IMR-90 (cell line): ENCODE measurements at regions not wholly inside any gene's neighbourhood (a gene's known extent, or its start where the extent isn't known, plus 50 kb on each side); places are given as distances from the start of the nearest gene placed in this dataset.

Source experiments
- ATAC-seq: fragments of 200-7000 bp; cut with Tn5 transposase; 2 replicates; pipeline ENCODE4 v1.9.1; 2020; ENCODE audit warnings: low read depth, mild to moderate bottlenecking, moderate library complexity
- BruUV-seq: library from RNA; stranded (reverse); fragments of 400-500 nt; replicated peaks from 2 replicates; lab custom pipeline; 2021; lab: Mats Ljungman, UMichigan
- CTCF ChIA-PET: fragments of 300-600 bp; formaldehyde crosslinking; extraction: SDS; loops from one replicate; lab custom pipeline; 2021; ENCODE audit warnings: antibody characterized with exemption; lab: Yijun Ruan, JAX
- POLR2A ChIA-PET: fragments of 300-600 bp; sonication (Branson Sonifier 250); formaldehyde crosslinking; loops from one replicate; lab custom pipeline; 2022; ENCODE audit warnings: antibody characterized with exemption; ENCODE audit not compliant: unreplicated experiment; lab: Charles Lee
- DNase-seq: peaks from one replicate; pipeline ENCODE4 v3.0.0; 2013
- H2AFZ ChIP-seq: replicated peaks from 2 replicates; pipeline ENCODE3; 2013; ENCODE audit warnings: low read length, mild to moderate bottlenecking; ENCODE audit not compliant: poor library complexity
- H2AK5ac ChIP-seq: 2 replicates; pipeline ENCODE4 v1.6.1; 2013; ENCODE audit warnings: low read depth, low read length, inconsistent platforms
- H2AK9ac ChIP-seq: replicated peaks from 2 replicates; pipeline ENCODE3; 2013; ENCODE audit warnings: mild to moderate bottlenecking, low read depth, low read length, moderate library complexity; ENCODE audit not compliant: poor library complexity
- H2BK120ac ChIP-seq: 2 replicates; pipeline ENCODE4 v1.6.1; 2013; ENCODE audit warnings: low read depth, low read length, inconsistent platforms
- H2BK15ac ChIP-seq: 3 replicates; pipeline ENCODE4 v1.6.1; 2013; ENCODE audit warnings: low read depth, low read length, inconsistent platforms
- H2BK20ac ChIP-seq: 2 replicates; pipeline ENCODE4 v1.6.1; 2013; ENCODE audit warnings: low read depth, mild to moderate bottlenecking, inconsistent platforms, low read length, moderate library complexity
- H2BK5ac ChIP-seq: 2 replicates; pipeline ENCODE4 v1.6.1; 2013; ENCODE audit warnings: mild to moderate bottlenecking, low read depth, low read length, inconsistent platforms; ENCODE audit not compliant: poor library complexity, severe bottlenecking
- H3K14ac ChIP-seq: replicated peaks from 2 replicates; pipeline ENCODE4 v1.6.1; 2013; ENCODE audit warnings: low read depth, low read length, inconsistent platforms
- H3K18ac ChIP-seq: 2 replicates; pipeline ENCODE4 v1.6.1; 2013; ENCODE audit warnings: low read depth, low read length, control low read depth
- H3K23ac ChIP-seq: 2 replicates; pipeline ENCODE4 v1.6.1; 2013; ENCODE audit warnings: low read depth, low read length, inconsistent platforms
- H3K27ac ChIP-seq: 2 replicates; pipeline ENCODE4 v1.5.1; 2013; ENCODE audit warnings: mild to moderate bottlenecking, control low read depth, low read length; ENCODE audit not compliant: insufficient read depth
- H3K27me3 ChIP-seq: 2 replicates; pipeline ENCODE4 v1.6.1; 2013; ENCODE audit warnings: low read length; ENCODE audit not compliant: control insufficient read depth, insufficient read depth
- H3K36me3 ChIP-seq: 2 replicates; pipeline ENCODE4 v1.6.1; 2013; ENCODE audit warnings: low read length, mixed read lengths; ENCODE audit not compliant: control insufficient read depth, insufficient read depth
- H3K4ac ChIP-seq: 2 replicates; pipeline ENCODE4 v1.6.1; 2013; ENCODE audit warnings: low read depth, low read length, inconsistent platforms
- H3K4me1 ChIP-seq: 2 replicates; pipeline ENCODE4 v1.6.1; 2013; ENCODE audit warnings: low read length, mixed read lengths; ENCODE audit not compliant: control insufficient read depth, insufficient read depth
- H3K4me2 ChIP-seq: 2 replicates; pipeline ENCODE4 v1.6.1; 2013; ENCODE audit warnings: low read depth, mild to moderate bottlenecking, control low read depth, low read length, moderate library complexity
- H3K4me3 ChIP-seq: 2 replicates; pipeline ENCODE4 v1.5.1; 2013; ENCODE audit warnings: low read depth, mild to moderate bottlenecking, control low read depth, low read length, moderate library complexity; ENCODE audit not compliant: insufficient read depth
- H3K56ac ChIP-seq: 2 replicates; pipeline ENCODE4 v1.6.1; 2013; ENCODE audit warnings: low read length, inconsistent platforms; ENCODE audit not compliant: insufficient read depth; ENCODE audit errors: extremely low read depth
- H3K79me1 ChIP-seq, 2 experiments: 2 replicates each; pipeline ENCODE4 v1.6.1; 2013; ENCODE audit warnings: low read length in 2 of 2, inconsistent platforms in 1 of 2, low read depth in 1 of 2
- H3K9ac ChIP-seq: 2 replicates; pipeline ENCODE4 v1.6.1; 2013; ENCODE audit warnings: low read depth, low read length, control low read depth
- H3K9me1 ChIP-seq: 2 replicates; pipeline ENCODE4 v1.6.1; 2013; ENCODE audit warnings: low read length, inconsistent platforms; ENCODE audit not compliant: insufficient read depth
- H3K9me3 ChIP-seq: 2 replicates; pipeline ENCODE4 v1.6.1; 2013; ENCODE audit warnings: low read length; ENCODE audit not compliant: control insufficient read depth, insufficient read depth
- H4K20me1 ChIP-seq: 2 replicates; pipeline ENCODE4 v1.6.1; 2013; ENCODE audit warnings: low read length, inconsistent platforms; ENCODE audit not compliant: insufficient read depth
- H4K5ac ChIP-seq: 2 replicates; pipeline ENCODE4 v1.6.1; 2013; ENCODE audit warnings: mild to moderate bottlenecking, low read depth, low read length, control low read depth
- H4K8ac ChIP-seq, 2 experiments: 2 replicates each; pipeline ENCODE4 v1.6.1; 2013; ENCODE audit warnings: low read depth in 2 of 2, low read length in 2 of 2, control low read depth in 1 of 2, inconsistent platforms in 1 of 2
- H4K91ac ChIP-seq: 2 replicates; pipeline ENCODE4 v1.6.1; 2013; ENCODE audit warnings: low read depth, low read length, inconsistent platforms; ENCODE audit not compliant: insufficient read depth
- CEBPB ChIP-seq: IDR thresholded peaks from 2 replicates; pipeline ENCODE4 v1.6.1; 2012; ENCODE audit warnings: low read depth, low read length, improper control_type of control experiment
- FOS ChIP-seq: fragments of 150-350 bp; IDR thresholded peaks from 2 replicates; pipeline ENCODE4 v1.6.1; 2016; ENCODE audit warnings: low read depth, low read length
- MAZ ChIP-seq: IDR thresholded peaks from 2 replicates; pipeline ENCODE4 v1.6.1; 2012; ENCODE audit warnings: low read depth, mild to moderate bottlenecking, low read length, improper control_type of control experiment, moderate library complexity, borderline replicate concordance
- MXI1 ChIP-seq: IDR thresholded peaks from 2 replicates; pipeline ENCODE4 v1.6.1; 2012; ENCODE audit warnings: low read depth, mild to moderate bottlenecking, low read length, moderate library complexity, borderline replicate concordance
- SMC3 ChIP-seq: fragments of 150-350 bp; IDR thresholded peaks from 2 replicates; pipeline ENCODE4 v1.6.1; 2016; ENCODE audit warnings: low read depth, mild to moderate bottlenecking, antibody characterized with exemption, low read length, moderate library complexity
- WGBS, 2 experiments: methylation state at CpG; one replicate each; pipeline versions ENCODE4 v1.1.5 to v1.1.7; 2013; ENCODE audit warnings: missing lambda C conversion rate in 2 of 2; ENCODE audit not compliant: insufficient read length in 1 of 2; ENCODE audit errors: extremely low coverage in 2 of 2; 5-methylcytosine and 5-hydroxymethylcytosine counted together
- dilution Hi-C: fragments of 300-500 bp; cut with HindIII; formaldehyde crosslinking; loops from one replicate; pipeline ENCODE4 v1.14.3; 2018; ENCODE audit warnings: low sequenced_read_pairs; ENCODE audit not compliant: unreplicated experiment
- in situ Hi-C: fragments of 300-500 bp; cut with MboI; formaldehyde crosslinking; loops from 3 replicates; pipeline ENCODE4 v1.14.3; 2019; ENCODE audit warnings: low sequenced_read_pairs, inconsistent platforms, mixed read lengths
- intact Hi-C: fragments of 100-400 bp; cut with micrococcal nuclease; formaldehyde crosslinking; loops from 2 replicates; pipeline ENCODE4 v1.10.0; 2022
- TF ChIP-seq, protein P1 (sequence below): conservative IDR thresholded peaks from 2 replicates; pipeline ENCODE4 v1.5.1; 2012; ENCODE audit warnings: mild to moderate bottlenecking, low read depth, low read length, improper control_type of control experiment

DNA sequence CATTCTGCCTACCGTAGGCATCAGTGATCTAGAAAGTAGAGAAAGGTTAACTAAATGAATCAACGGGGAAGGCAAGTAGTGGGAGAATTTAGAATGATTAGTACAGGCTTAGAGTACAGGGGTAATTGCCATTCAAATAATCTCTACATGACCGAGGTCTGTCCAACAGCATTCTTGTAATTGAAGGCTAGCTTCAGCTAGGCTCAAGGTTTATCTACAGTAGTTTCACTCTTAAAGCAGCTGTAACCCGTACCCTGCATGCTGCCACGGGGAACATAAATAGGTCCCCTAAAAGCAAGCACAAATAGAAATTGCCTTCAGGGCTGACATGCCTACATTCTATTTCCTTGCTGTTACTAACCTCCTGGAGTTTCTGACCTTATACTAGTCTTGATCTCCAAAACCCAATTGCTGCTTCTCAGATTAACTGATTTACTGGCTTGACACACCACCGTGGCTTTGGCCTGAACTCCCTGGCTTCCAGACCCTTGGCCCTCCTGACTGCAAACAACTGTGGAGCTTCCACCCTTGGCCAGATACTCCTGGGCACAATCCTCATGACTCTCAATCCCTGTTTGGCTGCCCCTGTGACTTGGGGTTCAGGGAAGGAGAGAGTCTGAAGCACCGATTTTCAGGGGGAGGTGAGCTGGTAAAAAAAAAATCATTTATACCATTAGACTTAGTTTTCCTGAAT lies 242.1 kb upstream of the FOXN3 start (continued):
- no peak for TF ChIP-seq MXI1

DNA sequence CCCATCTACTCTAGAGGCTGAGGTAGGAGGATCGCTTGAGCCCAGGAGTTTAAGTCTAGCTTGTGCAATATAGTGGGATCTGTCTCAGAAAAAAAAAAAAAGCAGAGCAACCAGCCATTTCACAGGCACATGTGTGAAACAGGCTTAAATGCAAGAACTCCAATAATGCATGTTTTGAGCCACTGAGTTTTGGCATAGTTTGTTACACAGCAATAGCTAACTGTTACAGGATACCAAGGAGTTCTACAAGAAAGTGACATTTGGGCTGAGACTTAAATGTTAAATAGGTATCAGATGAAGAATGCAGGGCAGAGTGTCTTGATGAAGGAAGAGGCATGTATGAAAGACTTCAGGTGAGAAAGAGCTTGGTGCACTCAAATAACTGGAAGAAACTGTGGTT lies 240.0 kb upstream of the FOXN3 start:
- H3K23ac ChIP-seq, result no peak overlapping the region
- no peak for TF ChIP-seq MAZ
- TF ChIP-seq, protein P1, sequence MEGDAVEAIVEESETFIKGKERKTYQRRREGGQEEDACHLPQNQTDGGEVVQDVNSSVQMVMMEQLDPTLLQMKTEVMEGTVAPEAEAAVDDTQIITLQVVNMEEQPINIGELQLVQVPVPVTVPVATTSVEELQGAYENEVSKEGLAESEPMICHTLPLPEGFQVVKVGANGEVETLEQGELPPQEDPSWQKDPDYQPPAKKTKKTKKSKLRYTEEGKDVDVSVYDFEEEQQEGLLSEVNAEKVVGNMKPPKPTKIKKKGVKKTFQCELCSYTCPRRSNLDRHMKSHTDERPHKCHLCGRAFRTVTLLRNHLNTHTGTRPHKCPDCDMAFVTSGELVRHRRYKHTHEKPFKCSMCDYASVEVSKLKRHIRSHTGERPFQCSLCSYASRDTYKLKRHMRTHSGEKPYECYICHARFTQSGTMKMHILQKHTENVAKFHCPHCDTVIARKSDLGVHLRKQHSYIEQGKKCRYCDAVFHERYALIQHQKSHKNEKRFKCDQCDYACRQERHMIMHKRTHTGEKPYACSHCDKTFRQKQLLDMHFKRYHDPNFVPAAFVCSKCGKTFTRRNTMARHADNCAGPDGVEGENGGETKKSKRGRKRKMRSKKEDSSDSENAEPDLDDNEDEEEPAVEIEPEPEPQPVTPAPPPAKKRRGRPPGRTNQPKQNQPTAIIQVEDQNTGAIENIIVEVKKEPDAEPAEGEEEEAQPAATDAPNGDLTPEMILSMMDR, result no peak
- TF ChIP-seq SMC3, result no peak
- TF ChIP-seq FOS, result no peak
- TF ChIP-seq CEBPB, result no peak
- no peak overlapping the region for H2BK20ac ChIP-seq
- no peaks in the 10 kb centered on the region for H4K20me1 ChIP-seq
- H2BK5ac ChIP-seq, result no peak overlapping the region
- no peak for ATAC-seq
- H3K27me3 ChIP-seq, result no peaks in the 10 kb centered on the region
- peaks cover 3% of the 10 kb centered on the region for H3K4me1 ChIP-seq
- H3K36me3 ChIP-seq, result no peaks in the 10 kb centered on the region
- H3K18ac ChIP-seq, result no peak overlapping the region
- no peak overlapping the region for H4K8ac ChIP-seq
- no peak overlapping the region for H3K4me2 ChIP-seq
- WGBS, 2 experiments, result no CpG with 5 or more reads among the region's 1 CpG
- no peaks in the 10 kb centered on the region for H3K79me1 ChIP-seq
- no peak overlapping the region for H2BK15ac ChIP-seq
- in situ Hi-C loops (no loop called here), intact Hi-C loops (no loop called here), dilution Hi-C loops (no loop called here)
- no peak overlapping the region for H2AK5ac ChIP-seq
- BruUV-seq, result no TSS peak
- H3K4ac ChIP-seq, result no peak overlapping the region
- DNase-seq, result no peak
- CTCF ChIA-PET, result no interaction called here
- no peak overlapping the region for H3K9ac ChIP-seq
- POLR2A ChIA-PET, result no interaction called here
- peaks cover 3% of the 10 kb centered on the region for H3K9me3 ChIP-seq
- H3K14ac ChIP-seq, result no peak overlapping the region
- H2BK120ac ChIP-seq, result no peak overlapping the region
- no peak overlapping the region for H4K5ac ChIP-seq
- no peak overlapping the region for H3K56ac ChIP-seq
- no peaks in the 10 kb centered on the region; the same call in 1 of the 2 replicates for H3K9me1 ChIP-seq
- H3K4me3 ChIP-seq, result no peak overlapping the region
- no peak overlapping the region for H4K91ac ChIP-seq
- H3K27ac ChIP-seq, result no peak overlapping the region
- H2AFZ ChIP-seq, result no peak overlapping the region
- H2AK9ac ChIP-seq, result no peak overlapping the region
